H1 (cell line): ENCODE measurements at regions not wholly inside any gene's neighbourhood (a gene's known extent, or its start where the extent isn't known, plus 50 kb on each side); places are given as distances from the start of the nearest gene placed in this dataset.

Source experiments
- CTCF ChIA-PET: fragments of 300-600 bp; sonication (Branson Sonifier 250); formaldehyde crosslinking; loops from one replicate; lab custom pipeline; 2021; ENCODE audit not compliant: partially characterized antibody; lab: Charles Lee
- POLR2A ChIA-PET: fragments of 300-600 bp; sonication (Branson Sonifier 250); formaldehyde crosslinking; loops from one replicate; lab custom pipeline; 2021; ENCODE audit warnings: inconsistent platforms; ENCODE audit not compliant: partially characterized antibody; lab: Charles Lee
- DNase-seq, 2 experiments: peaks; one replicate each; pipeline versions ENCODE4 v3.0.0 to v3.0.0-alpha.2; 2010 to 2022; ENCODE audit warnings: low spot score in 2 of 2, low read depth in 1 of 2, mixed read lengths in 1 of 2
- FAIRE-seq: peaks from 2 replicates; lab custom pipeline; 2011; peaks lifted over from hg19 to GRCh38; lab: Jason Lieb, UNC
- H2AFZ ChIP-seq: 2 replicates; pipeline ENCODE4 v1.8.1; 2012; ENCODE audit warnings: low read length, inconsistent platforms
- H2AK5ac ChIP-seq: 2 replicates; pipeline ENCODE4 v1.6.1; 2013; ENCODE audit warnings: low read depth, low read length
- H2BK120ac ChIP-seq: replicated peaks from 2 replicates; pipeline ENCODE3; 2013; ENCODE audit warnings: low read depth, low read length, inconsistent platforms
- H2BK12ac ChIP-seq: 2 replicates; pipeline ENCODE4 v1.6.1; 2013; ENCODE audit warnings: low read depth, low read length
- H2BK15ac ChIP-seq: 2 replicates; pipeline ENCODE4 v1.6.1; 2013; ENCODE audit warnings: low read length
- H2BK20ac ChIP-seq: 2 replicates; pipeline ENCODE4 v1.6.1; 2013; ENCODE audit warnings: low read length
- H2BK5ac ChIP-seq: 2 replicates; pipeline ENCODE4 v1.6.1; 2013; ENCODE audit warnings: low read depth, low read length
- H3K14ac ChIP-seq: 2 replicates; pipeline ENCODE4 v1.6.1; 2013; ENCODE audit warnings: inconsistent platforms; ENCODE audit not compliant: insufficient read length
- H3K18ac ChIP-seq: 2 replicates; pipeline ENCODE4 v1.6.1; 2013; ENCODE audit warnings: low read length; ENCODE audit errors: extremely low read depth
- H3K23ac ChIP-seq: 2 replicates; pipeline ENCODE4 v1.6.1; 2013; ENCODE audit warnings: inconsistent platforms; ENCODE audit not compliant: insufficient read length
- H3K23me2 ChIP-seq: 2 replicates; pipeline ENCODE4 v1.6.1; 2013; ENCODE audit warnings: low read depth, low read length
- H3K27ac ChIP-seq: 2 replicates; pipeline ENCODE4 v1.6.1; 2011; ENCODE audit warnings: low read depth, low read length, inconsistent platforms
- H3K27me3 ChIP-seq, 4 experiments: replicated peaks in 1 of 4; 1 replicate in 1 of 4; 2 replicates in 3 of 4; pipeline versions ENCODE4 v1.6.1 to v1.8.1; 2011 to 2013; ENCODE audit warnings: low read length in 3 of 4, mild to moderate bottlenecking in 3 of 4, inconsistent platforms in 2 of 4, mixed read lengths in 2 of 4, moderate library complexity in 1 of 4; ENCODE audit not compliant: control insufficient read depth in 3 of 4, insufficient read depth in 3 of 4; ENCODE audit errors: extremely low read depth in 1 of 4
- H3K36me3 ChIP-seq, 4 experiments: 2 replicates each; pipeline versions ENCODE4 v1.6.1 to v1.8.1; 2011 to 2013; ENCODE audit warnings: mild to moderate bottlenecking in 4 of 4, low read length in 3 of 4, moderate library complexity in 2 of 4, control low read depth in 1 of 4, inconsistent platforms in 1 of 4; ENCODE audit not compliant: insufficient read depth in 4 of 4, control insufficient read depth in 2 of 4
- H3K4ac ChIP-seq: replicated peaks from 2 replicates; pipeline ENCODE3; 2013; ENCODE audit warnings: low read length, low read depth, mixed read lengths, inconsistent platforms; ENCODE audit not compliant: insufficient read length
- H3K4me1 ChIP-seq, 4 experiments: replicated peaks in 1 of 4; 1 replicate in 1 of 4; 2 replicates in 3 of 4; pipeline versions ENCODE4 v1.6.1 to v1.8.1; 2011 to 2013; ENCODE audit warnings: low read length in 3 of 4, inconsistent platforms in 2 of 4, mixed read lengths in 1 of 4; ENCODE audit not compliant: insufficient read depth in 4 of 4, control insufficient read depth in 3 of 4
- H3K4me2 ChIP-seq, 2 experiments: 2 replicates each; pipeline versions ENCODE4 v1.6.1 to v1.8.1; 2011 to 2013; ENCODE audit warnings: low read depth in 2 of 2, low read length in 2 of 2, control low read depth in 1 of 2, inconsistent platforms in 1 of 2, mild to moderate bottlenecking in 1 of 2; ENCODE audit not compliant: insufficient read depth in 1 of 2
- H3K4me3 ChIP-seq, 4 experiments: fragments of 200-600, 300-600 bp in 1 of 4; sonication (generic), shearing (Covaris generic), sonication (Bioruptor Twin) in 1 of 4; 2 replicates each; pipeline versions ENCODE4 v1.5.1 to v1.8.1; 2011 to 2016; ENCODE audit warnings: low read length in 4 of 4, low read depth in 3 of 4, control low read depth in 2 of 4, inconsistent platforms in 2 of 4, mild to moderate bottlenecking in 2 of 4, mixed read lengths in 1 of 4, moderate library complexity in 1 of 4; ENCODE audit not compliant: insufficient read depth in 2 of 4; ENCODE audit errors: extremely low read depth in 1 of 4
- H3K56ac ChIP-seq: replicated peaks from 2 replicates; pipeline ENCODE3; 2013; ENCODE audit warnings: low read depth, mild to moderate bottlenecking, mixed read lengths, low read length, inconsistent platforms; ENCODE audit not compliant: insufficient read length
- H3K79me1 ChIP-seq: 2 replicates; pipeline ENCODE4 v1.6.1; 2013; ENCODE audit warnings: low read depth, low read length, control low read depth
- H3K79me2 ChIP-seq, 2 experiments: 2 replicates each; pipeline versions ENCODE4 v1.6.1 to v1.8.1; 2012 to 2013; ENCODE audit warnings: low read length in 2 of 2, mild to moderate bottlenecking in 2 of 2, inconsistent platforms in 1 of 2; ENCODE audit not compliant: insufficient read depth in 2 of 2, control insufficient read depth in 1 of 2
- H3K9ac ChIP-seq, 4 experiments: replicated peaks in 1 of 4; 1 replicate in 1 of 4; 2 replicates in 3 of 4; pipeline versions ENCODE4 v1.6.1 to v1.8.1; 2011 to 2013; ENCODE audit warnings: low read depth in 3 of 4, low read length in 3 of 4, control low read depth in 2 of 4, mild to moderate bottlenecking in 2 of 4, moderate library complexity in 2 of 4, inconsistent platforms in 1 of 4; ENCODE audit errors: extremely low read depth in 1 of 4
- H3K9me3 ChIP-seq, 2 experiments: 2 replicates each; pipeline versions ENCODE4 v1.6.1 to v1.8.1; 2012 to 2013; ENCODE audit warnings: mild to moderate bottlenecking in 2 of 2, moderate library complexity in 2 of 2, control low read depth in 1 of 2, inconsistent platforms in 1 of 2, low read depth in 1 of 2, low read length in 1 of 2, mixed read lengths in 1 of 2; ENCODE audit not compliant: insufficient read depth in 2 of 2
- H4K20me1 ChIP-seq, 2 experiments: replicated peaks in 1 of 2; 2 replicates each; pipeline versions ENCODE3 to v1.8.1; 2011 to 2013; ENCODE audit warnings: inconsistent platforms in 2 of 2, low read length in 2 of 2, mild to moderate bottlenecking in 1 of 2; ENCODE audit not compliant: insufficient read depth in 2 of 2, control insufficient read depth in 1 of 2
- H4K5ac ChIP-seq: 2 replicates; pipeline ENCODE4 v1.6.1; 2013; ENCODE audit warnings: low read length, low read depth, mixed read lengths, inconsistent platforms; ENCODE audit not compliant: insufficient read length
- H4K8ac ChIP-seq: 2 replicates; pipeline ENCODE4 v1.8.0; 2013; ENCODE audit warnings: mild to moderate bottlenecking, moderate library complexity, low read length, inconsistent platforms; ENCODE audit not compliant: insufficient read depth; ENCODE audit errors: extremely low read depth
- H4K91ac ChIP-seq: replicated peaks from 2 replicates; pipeline ENCODE3; 2013; ENCODE audit warnings: low read length, mixed read lengths, inconsistent platforms; ENCODE audit not compliant: insufficient read length
- SP2 ChIP-seq: IDR thresholded peaks from 2 replicates; pipeline ENCODE4 v1.6.1; 2012; ENCODE audit warnings: mild to moderate bottlenecking, low read length, inconsistent platforms
- TAF7 ChIP-seq: optimal IDR thresholded peaks from 2 replicates; pipeline ENCODE3; 2011; ENCODE audit warnings: low read depth, mild to moderate bottlenecking, inconsistent platforms, low read length, moderate library complexity, borderline replicate concordance
- WGBS, 2 experiments: shearing (Covaris generic) in 1 of 2; methylation state at CpG; one replicate each; pipeline versions ENCODE4 v1.1.6 to v1.1.7; 2013 to 2015; ENCODE audit warnings: low lambda C conversion rate in 2 of 2, mixed read lengths in 2 of 2, inconsistent platforms in 1 of 2, low coverage in 1 of 2, missing lambda C conversion rate in 1 of 2; ENCODE audit not compliant: insufficient replicate concordance in 2 of 2, insufficient coverage in 1 of 2, insufficient read length in 1 of 2; ENCODE audit errors: extremely low coverage in 1 of 2, missing lambda C conversion rate in 1 of 2; 5-methylcytosine and 5-hydroxymethylcytosine counted together
- TF ChIP-seq, protein P1 (sequence below), 3 experiments: IDR thresholded peaks; 1 replicate in 2 of 3; 2 replicates in 1 of 3; pipeline versions ENCODE4 v1.5.1 to v1.6.1; 2011; ENCODE audit warnings: low read length in 3 of 3, mild to moderate bottlenecking in 3 of 3, inconsistent platforms in 2 of 3, low read depth in 1 of 3, moderate library complexity in 1 of 3; ENCODE audit not compliant: insufficient read depth in 1 of 3; ENCODE audit errors: control extremely low read depth in 1 of 3

DNA sequence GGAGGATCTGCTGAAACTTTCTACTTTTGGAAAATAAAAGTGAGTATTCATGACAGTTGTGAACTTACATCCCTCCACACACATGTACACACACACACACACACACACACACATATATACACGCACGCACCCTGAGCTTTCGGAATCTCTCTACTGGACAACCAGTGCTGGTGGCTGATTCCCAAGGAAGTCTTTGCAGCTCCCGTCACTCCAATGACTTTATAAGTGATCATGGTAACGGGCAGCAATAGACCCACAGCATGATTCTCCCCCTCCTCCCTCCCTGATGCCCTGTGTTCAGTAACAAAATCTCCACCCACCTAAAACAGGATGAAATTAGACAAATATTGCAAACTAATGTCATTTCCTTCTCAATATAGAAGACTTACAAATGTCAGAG, 364.9 kb downstream of the IRS1 start:
- Histone ChIP-seq H3K4me3 (no peak overlapping the region), H3K27me3 (no peaks in the 10 kb centered on the region), H2BK5ac (no peak overlapping the region), H3K36me3 (no peaks in the 10 kb centered on the region), H4K20me1 (no peaks in the 10 kb centered on the region), H4K91ac (no peak overlapping the region), H3K14ac (no peak overlapping the region), H2BK20ac (no peak overlapping the region), H3K4ac (no peak overlapping the region), H3K79me1 (no peaks in the 10 kb centered on the region), H3K4me2 (no peak overlapping the region), H2BK12ac (no peak overlapping the region), H3K27ac (no peak overlapping the region), H3K9ac (no peak overlapping the region), H3K79me2 (no peaks in the 10 kb centered on the region), H2AFZ (no peak overlapping the region), H4K8ac (no peak overlapping the region), H2BK15ac (no peak overlapping the region), H3K23ac (no peak overlapping the region), H3K18ac (no peak overlapping the region), H2BK120ac (no peak overlapping the region), H2AK5ac (no peak overlapping the region), H3K9me3 (no peaks in the 10 kb centered on the region), H3K4me1 (no peaks in the 10 kb centered on the region), H3K23me2 (no peaks in the 10 kb centered on the region), H3K56ac (no peak overlapping the region), H4K5ac (no peak overlapping the region)
- FAIRE-seq (no peak), DNase-seq (no peak)
- TF ChIP-seq SP2 (no peak), TAF7 (no peak)
- TF ChIP-seq, protein P1, sequence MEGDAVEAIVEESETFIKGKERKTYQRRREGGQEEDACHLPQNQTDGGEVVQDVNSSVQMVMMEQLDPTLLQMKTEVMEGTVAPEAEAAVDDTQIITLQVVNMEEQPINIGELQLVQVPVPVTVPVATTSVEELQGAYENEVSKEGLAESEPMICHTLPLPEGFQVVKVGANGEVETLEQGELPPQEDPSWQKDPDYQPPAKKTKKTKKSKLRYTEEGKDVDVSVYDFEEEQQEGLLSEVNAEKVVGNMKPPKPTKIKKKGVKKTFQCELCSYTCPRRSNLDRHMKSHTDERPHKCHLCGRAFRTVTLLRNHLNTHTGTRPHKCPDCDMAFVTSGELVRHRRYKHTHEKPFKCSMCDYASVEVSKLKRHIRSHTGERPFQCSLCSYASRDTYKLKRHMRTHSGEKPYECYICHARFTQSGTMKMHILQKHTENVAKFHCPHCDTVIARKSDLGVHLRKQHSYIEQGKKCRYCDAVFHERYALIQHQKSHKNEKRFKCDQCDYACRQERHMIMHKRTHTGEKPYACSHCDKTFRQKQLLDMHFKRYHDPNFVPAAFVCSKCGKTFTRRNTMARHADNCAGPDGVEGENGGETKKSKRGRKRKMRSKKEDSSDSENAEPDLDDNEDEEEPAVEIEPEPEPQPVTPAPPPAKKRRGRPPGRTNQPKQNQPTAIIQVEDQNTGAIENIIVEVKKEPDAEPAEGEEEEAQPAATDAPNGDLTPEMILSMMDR (IDR thresholded peaks at IDR 0.05; ENCODE audit: control extremely low read depth in 1 of 3, insufficient read depth in 1 of 3, low read depth in 1 of 3, low read length in 3 of 3) = no peak
- POLR2A ChIA-PET = no interaction called here
- 77% methylated on average over 5 of the region's 5 CpGs; no CpG with 5 or more reads in 1 of the 2 experiments for WGBS, 2 experiments
- CTCF ChIA-PET = interaction anchor here (3.1 kb wide), 1 partner anchor 11 kb away, joined by 7 read pairs; no protein-coding TSS in a partner anchor
